ENCODE measurements at regions not wholly inside any gene's neighbourhood (a gene's known extent, or its start where the extent isn't known, plus 50 kb on each side); places are given as distances from the start of the nearest gene placed in this dataset.

DNA sequence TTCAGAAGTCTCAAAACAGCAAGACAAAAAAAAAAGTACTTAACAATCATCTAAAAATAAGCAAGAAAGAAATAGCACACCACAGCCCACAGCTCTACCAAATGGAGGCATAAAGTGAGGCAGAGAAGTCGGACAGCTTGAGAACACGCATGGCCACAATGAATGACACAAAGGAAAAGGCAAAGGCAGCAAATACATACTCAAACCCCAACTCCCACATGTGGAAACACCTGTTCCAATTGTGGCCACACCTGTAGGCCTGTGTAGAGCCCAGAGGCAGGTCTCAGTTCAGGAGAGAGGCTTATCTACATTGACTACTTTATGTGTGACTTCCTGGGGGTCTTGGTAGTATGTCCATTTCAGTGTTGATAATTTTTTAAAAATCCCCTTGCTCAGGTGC, 543.5 kb downstream of the LMO4 start:
- BruUV-seq (replicated peaks): no TSS peak
- ChIA-PET POLR2A (no interaction called here), CTCF (ENCODE audit: unreplicated experiment) (no interaction called here)
- peaks cover 13% of the 10 kb centered on the region for H3K4me1 ChIP-seq (ENCODE audit: insufficient read depth, low read length, poor library complexity, severe bottlenecking)
- intact Hi-C loops (cut with micrococcal nuclease; ENCODE audit: unreplicated experiment): no loop called here
- no peak for DNase-seq (ENCODE audit: low spot score)
- no peak overlapping the region for H3K4me2 ChIP-seq (ENCODE audit: low read length)
- H3K27ac ChIP-seq (ENCODE audit: low read depth, low read length, poor library complexity, severe bottlenecking): no peak overlapping the region
- H3K9me2 ChIP-seq (ENCODE audit: insufficient read depth, low read length): no peaks in the 10 kb centered on the region
- no peaks in the 10 kb centered on the region for H3K9me3 ChIP-seq (ENCODE audit: low read length)
- H3K79me2 ChIP-seq (ENCODE audit: insufficient read depth, low read depth, low read length): no peaks in the 10 kb centered on the region
- no peak overlapping the region for H3K4me3 ChIP-seq (ENCODE audit: low read depth, low read length, poor library complexity, severe bottlenecking)
- H2AFZ ChIP-seq (ENCODE audit: low read length): peak overlapping the region; percentile 51; the same call in 1 of the 2 replicates
- H4K20me1 ChIP-seq (ENCODE audit: insufficient read depth, low read length): no peaks in the 10 kb centered on the region
- no peak for TF ChIP-seq EZH2phosphoT487 (IDR thresholded peaks at IDR 0.05; ENCODE audit: borderline replicate concordance, low read depth, low read length)
- TF ChIP-seq, protein P1, sequence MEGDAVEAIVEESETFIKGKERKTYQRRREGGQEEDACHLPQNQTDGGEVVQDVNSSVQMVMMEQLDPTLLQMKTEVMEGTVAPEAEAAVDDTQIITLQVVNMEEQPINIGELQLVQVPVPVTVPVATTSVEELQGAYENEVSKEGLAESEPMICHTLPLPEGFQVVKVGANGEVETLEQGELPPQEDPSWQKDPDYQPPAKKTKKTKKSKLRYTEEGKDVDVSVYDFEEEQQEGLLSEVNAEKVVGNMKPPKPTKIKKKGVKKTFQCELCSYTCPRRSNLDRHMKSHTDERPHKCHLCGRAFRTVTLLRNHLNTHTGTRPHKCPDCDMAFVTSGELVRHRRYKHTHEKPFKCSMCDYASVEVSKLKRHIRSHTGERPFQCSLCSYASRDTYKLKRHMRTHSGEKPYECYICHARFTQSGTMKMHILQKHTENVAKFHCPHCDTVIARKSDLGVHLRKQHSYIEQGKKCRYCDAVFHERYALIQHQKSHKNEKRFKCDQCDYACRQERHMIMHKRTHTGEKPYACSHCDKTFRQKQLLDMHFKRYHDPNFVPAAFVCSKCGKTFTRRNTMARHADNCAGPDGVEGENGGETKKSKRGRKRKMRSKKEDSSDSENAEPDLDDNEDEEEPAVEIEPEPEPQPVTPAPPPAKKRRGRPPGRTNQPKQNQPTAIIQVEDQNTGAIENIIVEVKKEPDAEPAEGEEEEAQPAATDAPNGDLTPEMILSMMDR (conservative IDR thresholded peaks at IDR 0.05; ENCODE audit: low read length): no peak
- H3K36me3 ChIP-seq (ENCODE audit: insufficient read depth, low read length): no peaks in the 10 kb centered on the region

DNA sequence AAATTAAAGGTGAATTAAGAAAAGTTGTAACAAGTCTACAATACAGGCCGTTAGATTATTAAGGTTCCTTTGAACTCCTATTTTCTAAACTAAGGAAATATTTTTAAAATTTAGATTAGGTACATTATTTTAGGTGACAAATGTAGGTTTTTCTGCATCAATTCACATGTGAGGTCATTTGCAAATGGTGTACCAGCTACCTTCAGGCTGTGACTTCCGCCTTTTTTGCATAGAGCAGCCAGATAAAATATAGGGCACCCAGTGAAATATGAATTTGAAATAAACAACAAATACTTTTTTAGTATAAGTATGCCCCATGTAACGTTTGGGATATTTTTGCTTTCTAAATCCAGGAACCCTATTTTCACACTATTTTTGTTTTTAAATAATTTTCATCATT, 544.0 kb downstream of the LMO4 start:
- CTCF ChIA-PET (ENCODE audit: unreplicated experiment): no interaction called here
- TF ChIP-seq EZH2phosphoT487 (IDR thresholded peaks at IDR 0.05; ENCODE audit: borderline replicate concordance, low read depth, low read length): no peak
- TF ChIP-seq, protein P1 (conservative IDR thresholded peaks at IDR 0.05; ENCODE audit: low read length): no peak
- POLR2A ChIA-PET: no interaction called here
- no peak overlapping the region for H3K27ac ChIP-seq (ENCODE audit: low read depth, low read length, poor library complexity, severe bottlenecking)
- H3K79me2 ChIP-seq (ENCODE audit: insufficient read depth, low read depth, low read length): no peaks in the 10 kb centered on the region
- peak; percentile 4 for DNase-seq (ENCODE audit: low spot score)
- H3K4me2 ChIP-seq (ENCODE audit: low read length): peak overlapping the region; percentile 5; the same call in 1 of the 2 replicates
- peak overlapping the region; percentile 51; the same call in 1 of the 2 replicates for H2AFZ ChIP-seq (ENCODE audit: low read length)
- H3K9me3 ChIP-seq (ENCODE audit: low read length): no peaks in the 10 kb centered on the region
- H3K4me1 ChIP-seq (ENCODE audit: insufficient read depth, low read length, poor library complexity, severe bottlenecking): peaks cover 13% of the 10 kb centered on the region
- no peaks in the 10 kb centered on the region for H4K20me1 ChIP-seq (ENCODE audit: insufficient read depth, low read length)
- no peaks in the 10 kb centered on the region for H3K36me3 ChIP-seq (ENCODE audit: insufficient read depth, low read length)
- no TSS peak for BruUV-seq (replicated peaks)
- H3K4me3 ChIP-seq (ENCODE audit: low read depth, low read length, poor library complexity, severe bottlenecking): no peak overlapping the region
- intact Hi-C loops (cut with micrococcal nuclease; ENCODE audit: unreplicated experiment): no loop called here
- H3K9me2 ChIP-seq (ENCODE audit: insufficient read depth, low read length): no peaks in the 10 kb centered on the region

DNA sequence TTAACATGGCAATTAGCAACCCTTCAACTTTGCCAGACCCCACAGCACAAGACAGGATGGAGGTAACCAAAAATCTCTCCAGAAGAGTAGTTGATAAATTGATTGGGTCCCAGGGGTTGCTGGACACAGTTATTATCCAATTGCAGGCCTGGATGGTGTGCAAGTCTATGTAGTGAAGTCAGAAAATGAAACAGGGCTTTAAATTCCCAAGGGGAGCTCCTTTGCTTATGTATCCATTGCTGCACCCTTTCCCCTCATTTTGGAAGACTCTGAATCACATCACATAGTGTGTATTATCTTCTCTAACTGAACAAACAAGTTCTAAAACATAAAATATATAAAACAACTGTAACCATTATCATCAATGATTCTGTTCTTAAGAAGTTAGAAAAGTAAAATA, 550.2 kb downstream of the LMO4 start:
- CTCF ChIA-PET (ENCODE audit: unreplicated experiment): no interaction called here
- Histone ChIP-seq H3K9me3 (ENCODE audit: low read length) (no peaks in the 10 kb centered on the region), H3K9me2 (ENCODE audit: insufficient read depth, low read length) (no peaks in the 10 kb centered on the region), H3K4me1 (ENCODE audit: insufficient read depth, low read length, poor library complexity, severe bottlenecking) (no peaks in the 10 kb centered on the region), H3K79me2 (ENCODE audit: insufficient read depth, low read depth, low read length) (no peaks in the 10 kb centered on the region), H3K4me2 (ENCODE audit: low read length) (no peak overlapping the region), H3K27ac (ENCODE audit: low read depth, low read length, poor library complexity, severe bottlenecking) (no peak overlapping the region), H3K4me3 (ENCODE audit: low read depth, low read length, poor library complexity, severe bottlenecking) (no peak overlapping the region), H2AFZ (ENCODE audit: low read length) (no peak overlapping the region), H3K36me3 (ENCODE audit: insufficient read depth, low read length) (no peaks in the 10 kb centered on the region), H4K20me1 (ENCODE audit: insufficient read depth, low read length) (no peaks in the 10 kb centered on the region)
- BruUV-seq (replicated peaks): no TSS peak
- POLR2A ChIA-PET: no interaction called here
- DNase-seq (ENCODE audit: low spot score): no peak
- no peak for TF ChIP-seq EZH2phosphoT487 (IDR thresholded peaks at IDR 0.05; ENCODE audit: borderline replicate concordance, low read depth, low read length)
- TF ChIP-seq, protein P1 (conservative IDR thresholded peaks at IDR 0.05; ENCODE audit: low read length): no peak
- intact Hi-C loops (cut with micrococcal nuclease; ENCODE audit: unreplicated experiment): no loop called here

Data from OCI-LY7 (cell line).